ENCODE measurements at regions not wholly inside any gene's neighbourhood (a gene's known extent, or its start where the extent isn't known, plus 50 kb on each side); places are given as distances from the start of the nearest gene placed in this dataset.
"Not testable (repeated sequence)": the region's sequence is repeated elsewhere in the genome, so short reads cannot be mapped to it uniquely, and the experiment has no call there.

DNA sequence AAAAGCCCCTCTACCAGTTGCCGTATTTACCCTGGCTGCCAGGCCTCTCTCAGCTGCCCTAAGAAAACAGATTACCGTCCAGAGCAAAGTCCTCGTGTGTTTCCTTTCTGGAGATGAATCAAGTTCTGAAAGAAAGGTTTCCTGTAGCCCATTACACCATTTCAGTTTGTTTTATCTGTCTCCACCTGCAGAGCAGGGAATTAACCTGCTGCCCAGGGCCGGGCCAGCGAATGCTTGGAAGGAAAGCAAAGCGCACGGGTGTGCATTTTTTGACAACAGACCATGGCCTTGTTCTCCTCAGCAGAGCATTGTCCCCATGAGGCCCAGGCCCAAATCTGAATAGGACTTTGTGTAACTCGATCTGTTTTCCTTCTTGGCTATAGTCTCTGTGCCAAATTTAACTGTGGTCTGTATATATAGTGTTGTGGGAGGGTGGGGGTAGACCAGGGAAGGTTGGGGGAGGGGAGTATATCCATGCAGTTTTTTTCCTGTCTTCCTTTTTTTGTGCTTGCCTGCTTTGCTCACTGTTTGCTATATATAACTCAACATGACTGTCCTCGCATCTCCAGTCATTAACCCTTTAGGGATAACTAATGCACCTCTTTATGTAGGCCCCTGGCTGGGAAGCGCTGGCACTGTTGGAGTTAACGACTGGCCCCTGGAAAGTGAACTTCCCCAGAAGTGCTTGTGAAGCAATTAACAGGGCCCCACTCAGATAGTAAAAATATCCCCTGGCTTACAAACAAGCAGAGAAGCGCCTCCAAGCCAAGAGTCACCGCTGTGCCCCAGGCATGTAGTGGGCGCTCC, 174.3 kb upstream of the PLGLB2 start:
- H3K27me3 ChIP-seq (ENCODE audit: low read depth); H3K4me3 ChIP-seq; H3K36me3 ChIP-seq; H3K9me3 ChIP-seq (replicated peaks); DNase-seq; H3K4me1 ChIP-seq; intact Hi-C loops (cut with micrococcal nuclease); H3K27ac ChIP-seq (replicated peaks): not testable (repeated sequence)

DNA sequence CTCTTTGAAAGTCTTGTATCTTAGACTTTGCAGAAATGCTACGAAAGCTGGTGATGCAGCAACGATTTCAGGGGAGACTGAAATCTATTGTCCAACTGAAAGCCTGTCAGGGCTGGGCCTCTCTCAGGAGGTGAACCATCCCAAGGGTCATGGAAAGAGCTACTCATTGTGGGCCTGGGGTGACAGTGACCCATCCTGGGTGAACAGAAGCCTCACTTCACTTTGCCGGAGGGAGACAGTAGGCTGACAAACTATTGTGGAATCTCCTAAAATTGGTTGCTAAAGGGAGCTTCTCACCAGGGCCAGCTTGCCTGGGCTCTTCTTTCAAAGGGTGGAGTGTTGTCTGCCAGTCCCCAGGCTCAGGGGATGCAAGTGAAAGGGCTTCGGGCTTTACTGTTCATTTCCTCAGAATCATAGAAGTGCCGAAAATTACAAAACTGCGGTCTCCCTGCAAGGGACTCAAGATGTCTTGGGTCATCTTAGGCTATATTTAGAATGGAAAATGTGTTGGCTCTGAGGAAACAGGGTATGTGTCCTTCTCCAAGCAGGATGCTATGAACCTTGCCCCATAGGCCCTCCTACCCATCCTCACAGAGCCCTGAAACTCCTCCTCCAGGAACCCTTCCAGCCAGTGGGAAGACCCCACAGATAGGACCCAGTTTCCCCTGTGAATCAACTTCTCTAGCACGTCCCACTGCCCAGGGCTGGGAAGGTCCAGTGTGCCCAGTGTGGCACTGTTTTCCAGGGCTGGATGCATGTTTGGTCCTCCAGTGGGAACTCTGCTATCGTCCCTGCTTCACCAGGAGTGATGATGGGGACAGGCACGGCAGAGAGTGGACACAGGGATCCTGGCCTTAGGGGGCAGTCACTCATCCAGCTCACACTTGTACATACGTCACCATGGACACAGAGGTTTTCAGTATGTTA, 173.4 kb upstream of the PLGLB2 start:
- intact Hi-C loops (cut with micrococcal nuclease); H3K27ac ChIP-seq (replicated peaks): not testable (repeated sequence)

DNA sequence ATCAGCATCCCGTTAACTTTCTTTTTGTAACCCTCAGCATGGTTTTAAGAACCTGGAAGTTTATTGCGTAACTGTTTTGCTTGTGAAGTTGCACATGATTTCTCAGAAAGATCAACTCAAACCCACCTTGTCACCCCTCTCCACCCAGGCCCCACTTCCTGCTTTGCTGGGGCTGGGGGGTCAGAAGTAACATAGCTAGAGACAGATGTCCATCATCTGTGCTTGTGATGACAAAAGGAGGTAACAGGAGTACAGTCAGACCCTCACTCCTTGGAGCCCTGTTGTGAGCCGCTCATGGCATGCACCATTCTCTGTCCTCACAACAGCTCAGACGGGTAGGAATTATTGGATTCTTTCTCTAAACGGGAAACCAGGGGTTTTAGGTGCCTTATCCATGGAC, 172.7 kb upstream of the PLGLB2 start:
- H3K9me3 ChIP-seq (replicated peaks); intact Hi-C loops (cut with micrococcal nuclease); DNase-seq; H3K27ac ChIP-seq (replicated peaks); H3K4me3 ChIP-seq; H3K27me3 ChIP-seq (ENCODE audit: low read depth); H3K4me1 ChIP-seq; H3K36me3 ChIP-seq: not testable (repeated sequence)

More for the DNA sequence above, 173.4 kb upstream of the PLGLB2 start:
- not testable (repeated sequence) for DNase-seq; H3K4me3 ChIP-seq; H3K4me1 ChIP-seq; H3K9me3 ChIP-seq (replicated peaks); H3K36me3 ChIP-seq; H3K27me3 ChIP-seq (ENCODE audit: low read depth)

DNA sequence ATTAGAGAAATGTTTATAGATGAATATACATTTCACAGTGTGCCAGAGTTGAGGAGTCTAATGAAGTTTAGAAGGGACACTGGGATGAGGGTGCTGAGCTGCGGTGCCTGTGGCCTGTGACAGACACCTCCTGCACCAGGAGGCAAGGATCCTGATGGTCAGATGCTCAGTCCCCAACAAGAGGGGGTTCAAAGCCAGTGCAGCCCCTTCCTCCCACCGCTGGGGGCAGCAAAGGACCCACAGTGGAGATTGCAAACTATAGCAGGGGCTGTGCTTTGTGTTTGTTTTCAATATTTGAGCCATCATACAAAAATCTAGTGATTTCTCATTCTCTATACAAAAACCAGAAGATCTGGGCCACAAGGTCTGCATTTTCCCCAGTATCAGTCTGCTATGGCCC, 170.5 kb upstream of the PLGLB2 start:
- H3K27ac ChIP-seq (replicated peaks); H3K36me3 ChIP-seq; DNase-seq; H3K4me1 ChIP-seq; H3K4me3 ChIP-seq; H3K27me3 ChIP-seq (ENCODE audit: low read depth); intact Hi-C loops (cut with micrococcal nuclease); H3K9me3 ChIP-seq (replicated peaks): not testable (repeated sequence)

DNA sequence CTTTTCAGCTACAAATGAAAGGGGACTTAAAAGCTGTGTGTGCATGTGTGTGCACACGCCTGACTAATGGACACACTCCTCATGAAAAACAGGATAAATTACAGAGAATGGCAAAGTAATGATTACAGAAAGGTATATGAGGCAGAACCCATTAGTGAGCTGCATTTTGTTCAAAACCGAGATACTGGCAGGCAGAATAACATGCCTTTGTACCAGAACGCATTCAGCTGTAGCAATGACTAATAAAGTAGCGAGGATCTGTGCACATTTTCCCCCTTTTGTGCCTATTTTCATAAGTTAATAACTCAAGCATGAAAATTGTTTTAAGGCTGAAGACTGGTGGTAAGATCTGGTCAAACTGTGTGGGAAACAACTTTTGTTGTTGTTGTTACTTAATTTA, 165.7 kb upstream of the PLGLB2 start:
- H3K27me3 ChIP-seq (ENCODE audit: low read depth); H3K36me3 ChIP-seq; H3K9me3 ChIP-seq (replicated peaks); H3K4me3 ChIP-seq; H3K4me1 ChIP-seq; DNase-seq; intact Hi-C loops (cut with micrococcal nuclease); H3K27ac ChIP-seq (replicated peaks): not testable (repeated sequence)

DNA sequence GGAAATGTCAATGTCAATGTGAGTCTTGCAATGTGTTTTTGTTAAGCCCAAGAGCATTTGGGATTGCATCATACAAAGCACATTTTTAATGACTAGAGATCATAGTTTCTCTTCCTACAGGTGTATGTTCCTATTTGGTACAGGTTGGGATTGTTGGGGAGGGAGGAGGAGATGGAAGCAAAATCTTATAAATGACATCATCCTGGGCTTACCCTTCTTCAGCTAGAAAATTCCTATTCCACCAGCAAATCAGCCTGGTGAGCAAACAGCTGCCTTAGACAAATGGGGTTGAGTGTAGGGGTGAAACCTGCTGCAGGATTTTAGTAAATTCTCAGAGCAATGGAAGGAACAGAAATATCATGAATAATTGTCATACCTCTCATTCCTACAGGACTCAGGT, 165.3 kb upstream of the PLGLB2 start:
- H3K27ac ChIP-seq (replicated peaks); H3K9me3 ChIP-seq (replicated peaks); intact Hi-C loops (cut with micrococcal nuclease); H3K4me3 ChIP-seq; DNase-seq; H3K36me3 ChIP-seq; H3K4me1 ChIP-seq; H3K27me3 ChIP-seq (ENCODE audit: low read depth): not testable (repeated sequence)

DNA sequence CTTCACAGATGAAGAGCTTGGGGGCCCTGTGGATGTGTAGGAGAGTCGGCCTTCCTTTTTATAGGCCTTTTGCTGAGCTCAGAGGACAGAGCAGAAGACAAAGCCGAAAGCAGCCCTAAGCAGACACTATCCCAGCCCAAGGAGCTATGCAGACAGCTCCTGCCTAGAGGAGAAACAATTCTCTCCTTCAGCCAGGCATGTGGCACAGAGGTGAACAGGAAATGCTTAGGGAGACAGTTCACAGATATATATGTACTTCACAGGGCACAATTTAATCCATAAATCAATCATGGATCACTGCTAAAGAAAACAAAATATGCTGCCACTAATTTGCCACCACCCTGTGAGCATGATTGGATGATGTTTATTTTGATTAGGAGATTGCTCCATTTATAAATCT, 164.5 kb upstream of the PLGLB2 start:
- intact Hi-C loops (cut with micrococcal nuclease); H3K9me3 ChIP-seq (replicated peaks); H3K27ac ChIP-seq (replicated peaks); H3K27me3 ChIP-seq (ENCODE audit: low read depth); H3K4me1 ChIP-seq; DNase-seq; H3K36me3 ChIP-seq; H3K4me3 ChIP-seq: not testable (repeated sequence)

DNA sequence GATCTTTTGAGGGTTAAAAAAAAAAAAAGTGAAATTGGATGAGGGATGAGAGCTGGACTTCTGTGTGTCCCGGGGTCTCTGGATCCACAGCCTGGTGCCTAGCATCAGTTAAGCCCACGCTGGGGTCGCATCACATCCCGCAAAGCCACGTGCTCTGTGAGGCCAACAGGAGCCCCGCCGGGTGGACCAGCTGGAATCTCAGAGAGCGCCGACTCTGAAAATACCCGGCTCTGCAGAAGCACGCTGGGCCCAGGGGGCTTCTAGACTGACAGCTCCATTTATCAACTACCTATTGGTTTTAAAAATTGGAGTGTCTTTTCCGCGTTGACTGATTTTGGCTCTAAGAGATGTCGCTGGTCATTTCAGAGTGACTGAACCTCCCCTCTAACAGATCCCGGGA, 164.1 kb upstream of the PLGLB2 start:
- H3K9me3 ChIP-seq (replicated peaks); intact Hi-C loops (cut with micrococcal nuclease); H3K27ac ChIP-seq (replicated peaks); H3K4me1 ChIP-seq; DNase-seq; H3K36me3 ChIP-seq; H3K27me3 ChIP-seq (ENCODE audit: low read depth): not testable (repeated sequence)
- H3K4me3 ChIP-seq, result peak overlapping the region; percentile 55

DNA sequence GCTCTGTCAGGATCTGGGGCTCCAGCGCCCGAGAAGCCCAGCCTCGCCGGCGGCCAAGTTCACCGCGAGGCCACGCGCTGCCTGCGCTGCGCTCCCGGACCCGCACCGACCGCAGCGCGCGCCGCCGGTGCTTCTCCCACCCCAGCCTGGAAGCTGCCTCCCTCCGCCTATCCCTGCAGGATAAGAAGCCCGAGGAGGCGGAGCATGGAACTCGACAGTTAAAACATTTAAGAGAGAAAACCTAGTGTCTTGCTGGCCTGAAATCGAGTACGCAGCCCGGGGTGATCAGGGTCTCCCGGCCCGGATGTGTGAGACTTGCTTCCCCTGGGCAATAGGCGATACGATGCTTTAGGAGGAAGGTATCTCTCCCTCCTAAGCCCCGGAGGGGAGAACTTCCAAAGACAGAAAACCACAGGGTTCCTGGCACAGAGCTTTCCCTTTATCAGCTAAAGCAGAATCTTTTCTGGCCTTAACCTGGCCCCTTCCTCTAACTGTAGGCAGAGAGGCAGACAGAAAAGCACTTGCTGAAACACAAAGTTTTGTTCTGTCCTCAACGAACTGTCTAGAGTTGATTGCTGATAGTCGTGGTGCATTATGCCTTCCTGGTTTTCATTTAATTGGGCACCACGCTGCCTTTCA, 163.5 kb upstream of the PLGLB2 start:
- H3K4me3 ChIP-seq, result peak overlapping the region; percentile 55
- H3K36me3 ChIP-seq; H3K27me3 ChIP-seq (ENCODE audit: low read depth); H3K4me1 ChIP-seq; intact Hi-C loops (cut with micrococcal nuclease); H3K9me3 ChIP-seq (replicated peaks): not testable (repeated sequence)
- H3K27ac ChIP-seq (replicated peaks), result peak overlapping the region; percentile 4
- DNase-seq, result peak; percentile 29

DNA sequence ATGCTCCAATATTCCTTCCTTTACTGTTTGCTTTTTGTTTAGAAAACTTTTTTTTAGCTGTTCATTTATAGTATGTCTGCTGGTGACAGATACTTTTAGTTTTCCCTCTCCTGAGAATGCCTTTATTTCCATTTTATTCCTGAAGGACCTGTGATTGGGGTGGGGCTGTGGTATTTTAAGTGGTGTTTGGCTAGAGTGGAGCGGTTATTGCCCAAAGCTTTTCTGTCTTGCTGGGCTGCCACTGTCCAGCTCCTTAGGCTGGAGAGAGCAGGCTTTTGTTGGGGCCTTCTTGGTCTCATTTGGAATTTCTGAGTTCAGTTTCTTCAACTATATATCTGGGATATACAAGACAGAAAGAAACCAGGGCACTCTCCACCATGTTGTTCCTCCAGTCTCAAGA, 160.0 kb upstream of the PLGLB2 start:
- H3K4me3 ChIP-seq; H3K4me1 ChIP-seq; H3K27ac ChIP-seq (replicated peaks); H3K27me3 ChIP-seq (ENCODE audit: low read depth); intact Hi-C loops (cut with micrococcal nuclease); H3K36me3 ChIP-seq; DNase-seq; H3K9me3 ChIP-seq (replicated peaks): not testable (repeated sequence)

DNA sequence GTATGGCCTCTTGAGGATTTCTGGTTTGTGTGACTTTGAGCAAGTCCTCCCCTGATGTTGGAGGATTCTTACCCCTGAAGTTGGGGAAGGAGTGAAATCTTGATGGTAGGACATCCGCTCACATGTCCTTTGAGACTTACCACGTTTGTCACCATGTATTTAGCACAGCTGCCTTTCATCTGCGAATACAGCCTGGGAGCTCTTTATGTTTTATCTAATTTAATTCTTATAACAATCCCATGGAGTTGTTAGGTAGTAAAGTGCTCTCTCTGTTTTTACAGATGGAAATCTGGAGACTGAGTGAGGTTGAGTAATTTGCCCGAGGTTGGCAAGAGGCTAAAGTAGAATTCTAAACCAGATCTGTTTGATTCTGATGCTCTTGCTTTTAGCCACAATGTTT, 154.9 kb upstream of the PLGLB2 start:
- H3K27me3 ChIP-seq (ENCODE audit: low read depth); DNase-seq; intact Hi-C loops (cut with micrococcal nuclease); H3K9me3 ChIP-seq (replicated peaks); H3K27ac ChIP-seq (replicated peaks); H3K4me3 ChIP-seq; H3K36me3 ChIP-seq: not testable (repeated sequence)
- peaks cover 18% of the 10 kb centered on the region for H3K4me1 ChIP-seq

DNA sequence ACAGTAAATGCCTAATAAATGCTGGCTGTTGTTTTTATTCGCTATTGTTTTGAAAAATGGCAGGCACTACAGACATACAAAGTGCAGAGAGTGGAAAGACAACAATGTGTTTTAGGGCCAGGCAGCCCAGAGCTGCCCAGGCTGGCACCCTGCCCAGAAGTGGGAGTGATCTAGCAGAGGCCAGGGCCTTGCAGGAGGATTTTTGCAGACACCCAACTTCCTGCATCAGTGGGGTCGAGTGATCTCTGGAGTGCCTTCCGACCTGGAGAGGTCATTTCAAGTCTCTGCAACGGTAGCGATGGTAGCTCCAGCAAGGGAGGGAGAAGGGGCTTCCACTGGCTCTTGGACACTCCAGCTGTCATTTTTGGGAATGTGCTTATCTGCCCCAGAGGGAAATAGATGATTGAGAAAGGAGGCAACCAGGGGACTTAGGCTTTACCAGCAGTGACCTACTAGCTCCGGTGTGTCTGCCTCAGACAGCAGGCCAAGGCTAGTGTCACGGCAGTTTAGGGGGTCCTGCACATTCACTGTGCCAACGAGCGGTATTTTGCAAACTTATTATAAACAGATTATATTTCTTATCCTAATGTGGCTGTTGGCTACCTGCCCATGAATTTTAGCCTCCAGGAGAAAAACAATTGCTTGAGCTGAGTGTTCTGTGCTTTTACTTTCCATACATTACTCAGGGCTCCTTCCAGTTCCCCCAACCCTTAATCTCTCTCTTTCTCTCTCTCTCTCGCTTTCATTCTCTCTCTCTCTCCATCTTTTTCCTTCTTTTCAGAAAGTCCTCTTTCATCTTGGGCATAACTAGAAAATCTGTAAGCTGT, 153.9 kb upstream of the PLGLB2 start:
- H3K4me3 ChIP-seq; intact Hi-C loops (cut with micrococcal nuclease); H3K9me3 ChIP-seq (replicated peaks); H3K36me3 ChIP-seq; H3K27me3 ChIP-seq (ENCODE audit: low read depth): not testable (repeated sequence)
- peak; percentile 84 for DNase-seq
- H3K4me1 ChIP-seq, result peaks cover 18% of the 10 kb centered on the region
- H3K27ac ChIP-seq (replicated peaks), result peak overlapping the region; percentile 82

DNA sequence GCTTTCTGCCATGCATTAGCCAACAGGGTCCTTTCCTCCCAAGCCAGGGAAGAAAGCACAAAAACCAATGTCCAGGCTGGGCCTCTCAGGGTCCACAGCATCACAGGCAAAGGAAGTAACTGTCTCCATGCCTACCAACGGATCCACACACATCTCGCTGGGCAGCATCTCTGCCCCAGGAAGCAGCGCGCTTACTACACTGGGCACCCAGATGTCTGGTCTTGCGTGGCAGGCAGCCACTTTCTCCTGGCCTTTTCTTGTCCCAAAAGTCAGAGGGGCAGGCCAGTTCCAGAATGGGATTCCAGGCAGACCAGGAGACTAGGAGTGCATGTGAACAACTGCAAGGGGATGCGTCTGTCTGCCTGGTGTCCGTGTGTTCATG, 153.3 kb upstream of the PLGLB2 start:
- intact Hi-C loops (cut with micrococcal nuclease); DNase-seq; H3K4me3 ChIP-seq; H3K36me3 ChIP-seq; H3K27me3 ChIP-seq (ENCODE audit: low read depth); H3K9me3 ChIP-seq (replicated peaks): not testable (repeated sequence)
- Histone ChIP-seq H3K4me1 (peaks cover 18% of the 10 kb centered on the region), H3K27ac (replicated peaks) (peak overlapping the region; percentile 82)

All from left ventricle myocardium inferior (tissue), 1 donor.